HG03342 (cell line): ENCODE measurements at regions not wholly inside any gene's neighbourhood (a gene's known extent, or its start where the extent isn't known, plus 50 kb on each side); places are given as distances from the start of the nearest gene placed in this dataset.
"Not testable (repeated sequence)": the region's sequence is repeated elsewhere in the genome, so short reads cannot be mapped to it uniquely, and the experiment has no call there.

ENCODE experiments used
- ATAC-seq: cut with Tn5 transposase; IDR thresholded peaks from one replicate; pipeline ENCODE4 v1.9.1; 2021; ENCODE audit warnings: mild to moderate bottlenecking, moderate library complexity; ENCODE audit not compliant: unreplicated experiment

DNA sequence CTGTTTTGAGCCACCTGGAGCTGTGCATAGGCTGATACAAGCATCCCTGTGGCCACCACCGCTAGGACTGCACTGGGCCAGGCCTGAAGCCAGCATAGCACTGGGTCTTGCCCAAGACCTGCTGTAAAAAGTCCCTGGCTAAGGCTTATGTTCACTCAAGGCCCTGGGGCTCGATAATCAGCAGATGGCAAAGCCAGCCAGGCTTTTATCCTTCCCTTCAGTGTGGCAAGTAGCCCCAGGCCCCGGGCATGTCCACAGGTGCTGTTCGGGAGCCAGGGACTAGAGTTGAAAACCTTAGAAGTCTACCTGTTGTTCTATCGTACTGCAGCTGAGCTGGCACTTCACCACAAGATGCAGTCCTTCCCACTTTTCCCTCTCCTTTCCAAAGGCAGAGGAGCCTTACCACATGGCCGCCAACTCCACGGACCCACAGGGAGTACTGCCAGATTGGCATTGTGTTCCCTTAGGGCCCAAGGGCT is 226.4 kb upstream of the ZNF217 start:
- ATAC-seq, result no peak

DNA sequence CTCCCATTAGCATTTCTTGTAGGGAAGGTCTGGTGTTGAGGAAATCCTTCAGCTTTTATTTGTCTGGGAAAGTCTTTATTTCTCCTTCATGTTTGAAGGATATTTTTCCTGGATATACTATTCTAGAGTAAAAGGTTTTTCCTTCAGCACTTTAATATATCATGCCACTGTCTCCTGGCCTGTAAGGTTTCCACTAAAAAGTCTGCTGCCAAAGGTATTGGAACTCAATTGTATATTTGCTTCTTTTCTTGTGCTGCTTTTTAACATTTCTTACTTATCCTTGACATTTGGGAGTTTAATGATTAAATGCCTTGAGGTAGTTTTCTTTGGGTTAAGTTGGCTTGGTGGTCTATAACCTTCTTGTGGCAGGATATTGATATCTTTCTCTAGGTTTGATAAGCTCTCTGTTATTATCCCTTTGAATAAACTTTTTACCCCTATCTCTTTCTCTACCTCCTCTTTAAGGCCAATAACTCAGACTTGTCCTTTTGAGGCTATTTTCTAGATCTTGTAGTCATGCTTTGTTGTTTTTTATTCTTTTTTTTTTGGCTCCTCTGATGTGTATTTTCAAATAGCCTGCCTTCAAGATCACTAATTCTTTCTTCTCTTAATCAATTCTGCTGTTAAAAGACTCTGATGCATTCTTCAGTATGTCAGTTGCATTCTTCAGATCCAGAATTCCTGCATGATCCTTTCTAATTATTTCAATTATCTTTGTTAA is 225.0 kb upstream of the ZNF217 start:
- no peak for ATAC-seq

DNA sequence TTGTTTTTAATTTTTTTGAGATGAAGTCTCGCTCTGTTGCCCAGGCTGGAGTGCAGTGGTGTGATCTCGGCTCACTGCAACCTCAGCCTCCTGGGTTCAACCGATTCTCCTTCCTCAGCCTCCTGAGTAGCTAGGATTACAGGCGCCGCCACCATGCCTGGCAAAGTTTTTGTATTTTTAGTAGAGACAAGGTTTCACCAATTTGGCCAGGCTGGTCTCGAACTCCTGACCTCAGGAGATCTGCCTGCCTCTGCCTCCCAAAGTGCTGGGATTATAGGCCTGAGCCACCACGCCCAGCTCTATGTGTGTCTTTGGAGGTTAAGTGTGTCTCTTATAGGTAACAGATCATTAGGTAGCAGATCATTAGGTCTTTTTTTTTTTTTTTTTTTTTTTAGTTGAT is 223.9 kb upstream of the ZNF217 start:
- ATAC-seq, result not testable (repeated sequence)

DNA sequence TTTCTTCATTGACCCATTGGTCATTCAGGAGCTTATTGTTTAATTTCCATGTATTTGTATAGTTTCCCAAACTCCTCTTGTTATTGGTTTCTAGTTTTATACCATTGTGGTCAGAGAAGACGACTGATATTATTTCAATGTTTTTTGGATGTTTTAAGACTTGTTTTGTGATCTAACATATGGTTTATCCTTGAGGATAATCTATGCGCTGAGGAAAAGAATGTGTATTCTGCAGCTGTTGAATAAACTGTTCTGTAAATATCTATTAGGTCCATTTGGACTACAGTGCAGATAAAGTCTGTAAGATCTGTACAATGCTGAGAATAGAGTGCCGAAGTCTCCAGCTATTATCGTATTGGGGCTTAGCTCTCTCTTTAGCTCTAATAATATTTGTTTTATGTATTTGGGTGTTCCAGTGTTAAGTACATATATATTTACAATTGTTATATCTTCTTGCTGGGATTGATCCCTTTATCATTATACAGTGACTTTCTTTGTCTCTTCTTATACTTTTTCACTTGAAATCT is 223.3 kb upstream of the ZNF217 start:
- no peak for ATAC-seq

DNA sequence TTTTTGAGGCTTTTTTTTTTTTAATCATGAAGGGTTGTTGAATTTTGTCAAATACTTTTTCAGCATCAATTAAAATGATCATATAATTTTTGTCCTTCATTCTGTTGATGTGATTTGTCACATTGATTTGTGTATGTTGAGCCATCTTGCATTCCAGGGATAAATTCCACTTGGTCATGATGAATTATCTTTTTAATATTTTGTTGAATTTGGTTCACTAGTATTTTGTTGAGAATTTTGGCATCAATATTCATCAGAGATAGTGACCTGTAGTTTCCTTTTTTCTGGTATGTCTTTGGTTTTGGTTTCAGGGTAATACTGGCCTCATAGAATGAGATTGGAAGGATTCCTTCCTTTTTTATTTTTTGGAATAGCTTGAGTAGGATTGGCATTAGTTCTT is 221.9 kb upstream of the ZNF217 start:
- no peak for ATAC-seq

DNA sequence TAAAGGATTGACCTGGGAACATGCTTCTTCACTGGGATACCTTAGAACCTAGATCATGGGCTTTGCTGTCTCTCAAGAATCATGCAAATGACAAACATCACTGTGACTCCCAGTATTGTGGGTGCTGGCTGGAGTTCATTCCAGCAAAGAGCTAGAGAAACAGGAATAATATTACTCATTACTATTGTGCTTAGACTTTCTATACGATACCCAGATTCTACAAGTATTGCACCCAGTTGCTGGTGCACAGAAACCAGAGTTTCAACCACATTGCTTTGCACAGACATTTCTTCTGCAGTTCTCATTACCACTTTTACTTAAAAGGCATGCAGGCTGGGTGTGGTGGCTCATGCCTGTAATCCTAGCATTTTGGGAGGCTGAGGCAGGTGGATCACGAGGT is 220.4 kb upstream of the ZNF217 start:
- no peak for ATAC-seq

DNA sequence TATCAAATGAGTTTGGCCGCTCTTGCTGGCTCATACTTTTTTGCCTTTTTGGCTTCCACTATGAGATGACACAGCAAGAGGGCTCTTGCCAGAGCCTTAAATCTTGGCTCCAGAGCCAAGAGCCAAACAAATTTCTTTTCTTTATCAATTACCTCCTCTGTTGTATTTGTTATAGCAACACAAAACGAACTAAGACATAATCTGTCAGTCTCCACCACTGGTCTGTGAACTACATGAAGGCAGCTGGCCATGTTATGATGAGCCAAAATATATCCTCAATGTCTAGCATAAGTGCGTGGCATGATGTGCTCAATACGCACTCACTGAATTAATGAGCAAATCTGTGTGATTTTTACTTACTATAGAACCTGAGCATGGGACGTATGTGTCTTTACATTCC is 220.0 kb upstream of the ZNF217 start:
- no peak for ATAC-seq

DNA sequence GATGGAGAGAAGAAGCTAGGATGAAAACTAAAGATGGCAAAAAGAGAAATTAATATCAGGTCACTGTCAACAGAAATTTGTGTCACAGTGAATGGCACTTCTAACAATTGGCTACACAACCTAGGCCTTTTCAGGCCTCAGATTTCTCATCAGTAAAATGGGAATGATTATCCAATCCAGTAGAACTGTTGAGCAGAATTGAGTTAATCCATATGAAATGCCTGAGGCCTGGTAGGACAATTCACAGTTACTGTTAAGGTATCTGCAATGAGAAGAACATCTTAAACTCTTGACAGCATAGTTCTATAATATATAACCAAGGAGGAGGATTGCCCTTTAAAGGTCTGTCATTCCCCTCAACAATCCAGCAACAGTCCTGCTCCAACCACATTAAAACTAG is 217.9 kb upstream of the ZNF217 start:
- no peak for ATAC-seq

DNA sequence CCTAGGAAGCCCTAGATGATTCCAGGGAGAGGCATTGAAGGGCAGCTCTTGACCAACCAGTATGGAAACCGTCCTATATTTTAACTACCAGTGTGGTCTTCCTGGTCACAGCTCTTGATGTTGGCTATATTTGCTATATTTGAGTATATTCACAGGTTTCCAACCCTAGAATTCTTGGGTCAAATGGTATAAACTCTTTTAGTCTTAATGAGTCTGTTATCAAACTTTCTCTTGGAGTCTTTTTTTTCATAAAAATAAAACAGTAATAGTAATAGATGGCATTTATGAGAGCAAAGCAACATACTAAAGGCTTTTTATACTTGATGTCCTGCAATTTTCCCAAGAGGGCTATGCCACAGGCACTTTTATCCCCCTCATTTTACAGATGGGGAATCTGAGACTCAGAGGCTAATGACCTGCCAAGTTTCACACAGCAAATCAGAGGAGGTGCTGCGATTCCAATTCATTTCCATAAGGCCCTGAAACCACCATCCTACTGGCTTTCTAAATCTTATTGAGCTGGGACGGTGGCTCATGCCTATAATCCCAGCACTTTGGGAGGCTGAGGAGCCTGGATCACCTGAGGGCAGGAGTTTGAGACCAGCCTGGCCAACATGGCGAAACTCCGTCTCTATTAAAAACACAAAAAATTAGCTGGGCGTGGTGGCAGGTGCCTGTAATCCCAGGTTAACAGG is 217.2 kb upstream of the ZNF217 start:
- no peak for ATAC-seq

DNA sequence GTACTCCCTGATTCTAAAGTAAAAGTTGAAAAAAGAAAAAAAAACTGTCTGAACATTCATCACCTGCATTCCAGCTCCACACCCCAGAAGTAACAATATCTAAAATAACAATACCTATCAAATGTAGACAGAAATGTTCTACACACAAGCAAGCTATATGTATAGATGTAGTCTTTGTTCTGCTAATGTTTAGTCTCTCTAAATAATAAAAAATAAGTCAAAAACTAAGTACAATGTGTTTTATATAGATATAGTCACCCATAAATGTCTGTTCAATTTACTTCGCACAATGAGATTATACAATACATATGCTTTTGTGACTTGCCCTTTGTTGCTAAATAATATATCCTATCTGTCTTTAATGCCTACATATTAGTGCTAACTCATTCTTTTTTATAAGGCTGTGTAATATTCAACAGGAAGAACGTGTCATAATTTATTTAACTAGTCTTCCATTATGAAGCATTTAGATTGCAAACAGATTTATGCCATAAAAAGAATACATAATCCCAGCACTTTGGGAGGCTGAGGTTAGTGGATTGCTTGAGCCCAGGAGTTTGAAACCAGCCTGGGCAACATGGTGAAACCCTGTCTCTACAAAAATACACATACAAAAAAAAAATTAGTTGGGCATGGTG is 216.2 kb upstream of the ZNF217 start:
- ATAC-seq, result no peak

DNA sequence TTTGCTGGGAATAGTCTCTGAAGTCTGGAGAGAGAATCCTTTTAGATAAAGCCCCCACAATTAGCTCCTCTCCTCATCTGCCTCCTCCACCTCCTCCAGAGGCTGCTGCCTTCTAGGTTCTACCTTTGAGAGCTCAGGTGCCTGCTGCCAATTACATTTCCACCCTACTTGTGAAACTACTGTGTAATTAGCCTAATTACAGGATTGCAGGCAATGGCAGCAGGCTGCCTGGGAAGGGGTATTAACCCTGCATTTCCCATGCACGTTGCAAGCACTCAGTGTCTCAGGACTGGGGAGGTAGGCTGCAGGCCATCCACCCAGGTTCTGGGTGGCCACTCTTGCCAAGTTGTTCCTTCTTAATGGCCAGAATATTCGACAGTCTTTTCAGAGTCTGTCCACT is 215.6 kb upstream of the ZNF217 start:
- no peak for ATAC-seq

DNA sequence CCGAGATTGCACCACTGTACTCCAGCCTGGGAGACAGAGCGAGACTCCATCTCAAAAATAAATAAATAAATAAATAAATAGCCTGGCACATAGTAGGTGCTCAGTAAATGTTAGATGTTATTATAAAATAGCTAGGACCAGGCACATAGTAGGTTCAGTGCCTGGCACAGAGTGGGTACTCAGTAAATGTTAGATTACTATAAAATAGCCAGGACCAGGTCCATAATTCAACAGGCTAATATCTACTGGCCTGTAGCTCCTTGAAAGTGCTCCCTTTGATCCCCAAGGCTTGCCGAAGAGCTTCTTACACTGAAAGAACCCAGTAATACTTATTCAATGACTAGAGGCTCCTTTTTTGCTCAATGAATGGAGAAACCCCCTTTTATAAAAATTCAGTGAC is 215.1 kb upstream of the ZNF217 start:
- ATAC-seq, result no peak

DNA sequence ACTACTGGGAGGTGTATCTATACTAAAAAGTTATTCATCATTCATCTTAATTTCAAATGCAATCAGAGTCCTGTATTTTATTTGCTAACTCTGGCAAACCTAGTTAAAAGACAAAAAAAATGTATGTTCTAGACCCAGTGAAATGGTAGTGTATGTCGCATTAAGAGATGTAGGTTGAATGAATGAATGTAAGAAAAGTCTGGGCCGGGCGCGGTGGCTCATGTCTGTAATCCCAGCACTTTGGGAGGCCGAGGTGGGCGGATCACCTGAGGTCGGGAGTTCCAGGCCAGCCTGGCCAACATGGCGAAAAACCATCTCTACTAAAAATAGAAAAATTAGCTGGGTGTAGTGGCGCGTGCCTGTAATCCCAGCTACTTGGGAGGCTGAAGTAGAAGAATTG is 214.7 kb upstream of the ZNF217 start:
- not testable (repeated sequence) for ATAC-seq

DNA sequence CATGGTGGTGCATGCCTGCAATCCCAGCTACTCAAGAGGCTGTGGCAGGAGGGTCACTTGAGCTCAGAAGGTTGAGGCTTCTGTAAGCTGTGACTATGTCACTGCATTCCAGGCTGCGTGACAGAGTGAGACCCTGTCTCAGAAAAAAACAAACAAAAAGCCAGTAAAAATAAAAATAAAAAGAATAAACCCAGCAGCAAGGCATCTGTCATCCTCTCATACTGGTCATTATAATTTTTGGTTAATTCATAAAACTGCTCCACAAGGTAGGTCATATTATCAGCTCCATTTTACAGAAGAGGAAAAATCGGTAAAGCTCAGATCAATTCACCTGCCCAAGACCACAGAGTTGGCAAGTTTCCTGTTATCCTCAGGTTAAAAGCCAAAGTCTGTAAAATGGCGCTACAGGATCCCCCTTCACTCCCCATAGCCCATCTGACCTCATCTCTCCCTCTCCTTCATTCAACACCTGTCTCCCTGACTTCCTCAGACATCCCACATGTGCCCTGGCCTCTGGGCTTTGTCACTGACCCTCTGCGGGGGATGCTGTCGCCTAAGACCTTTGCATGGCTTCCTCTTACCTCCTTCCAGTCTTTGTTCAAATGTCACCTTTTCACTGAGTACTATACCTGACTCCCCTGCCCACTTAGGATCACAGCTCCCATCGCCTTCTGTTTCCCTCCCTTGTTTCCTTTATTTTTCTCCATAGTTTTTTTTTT is 213.2 kb upstream of the ZNF217 start:
- ATAC-seq, result no peak

DNA sequence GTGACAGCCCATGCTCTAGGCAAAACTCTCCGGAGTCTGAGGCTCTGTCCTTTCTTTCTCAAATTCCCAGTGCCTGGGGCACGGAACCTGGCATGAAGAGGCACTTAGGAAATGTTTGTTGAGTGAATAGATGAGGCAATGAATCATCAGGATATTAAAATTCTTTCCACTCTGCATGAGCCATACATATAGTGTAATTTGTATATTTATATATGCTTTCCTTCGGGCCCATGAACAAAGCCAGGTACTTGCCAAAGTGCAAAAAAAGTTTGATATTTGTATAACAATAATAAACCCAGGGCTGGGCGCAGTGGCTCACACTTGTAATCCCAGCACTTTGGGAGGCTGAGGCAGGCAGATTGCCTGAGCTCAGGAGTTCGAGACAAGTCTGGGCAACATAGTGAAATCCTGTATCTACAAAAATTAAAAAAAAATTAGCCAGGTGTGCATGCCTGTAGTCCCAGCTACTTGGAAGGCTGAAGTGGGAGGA is 212.3 kb upstream of the ZNF217 start:
- ATAC-seq, result no peak

DNA sequence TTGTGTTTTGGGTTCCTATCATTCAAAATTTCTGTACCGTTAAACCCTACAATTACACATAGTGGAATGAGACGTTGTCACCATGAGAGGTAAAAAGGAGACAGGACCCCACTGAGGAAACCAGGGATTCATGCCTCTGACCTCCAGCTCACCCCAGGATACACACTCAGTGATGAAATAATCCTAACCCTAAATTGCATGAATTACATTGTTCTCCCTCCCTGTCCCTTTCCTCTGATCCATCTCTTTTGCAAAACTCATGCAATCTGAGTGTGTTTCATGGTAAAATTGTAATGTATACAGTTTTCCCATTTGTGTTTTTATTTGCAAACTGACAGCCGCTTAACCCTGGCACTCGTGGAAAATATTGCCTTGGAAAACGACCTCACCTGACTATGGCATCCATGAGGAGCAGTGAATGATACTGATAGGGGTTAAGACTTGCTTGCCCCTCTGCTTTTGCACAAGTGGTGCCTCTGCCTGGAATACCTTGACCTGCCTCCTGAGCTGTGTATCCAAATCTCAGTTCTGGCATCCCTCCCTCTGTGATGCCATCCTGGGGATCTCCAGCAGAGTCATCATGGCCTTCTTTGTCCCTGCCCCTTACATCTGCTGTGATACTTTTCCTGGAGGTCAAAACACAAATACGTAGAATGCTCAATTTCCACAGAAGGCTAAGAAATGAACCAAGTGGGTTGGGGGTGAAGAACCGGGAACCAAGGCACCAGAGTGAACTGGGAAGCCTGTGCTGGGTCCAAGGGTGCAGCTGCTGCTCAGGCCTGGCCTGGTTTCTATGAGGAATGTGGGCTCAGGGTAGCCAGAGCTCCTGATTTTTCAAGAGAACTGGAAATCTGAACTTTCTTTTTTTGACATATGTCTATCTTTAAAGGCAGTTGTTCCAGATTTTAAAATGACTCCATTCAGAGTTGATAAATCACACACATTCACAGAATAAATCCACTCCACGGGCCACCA is 211.6 kb upstream of the ZNF217 start:
- ATAC-seq, result no peak

DNA sequence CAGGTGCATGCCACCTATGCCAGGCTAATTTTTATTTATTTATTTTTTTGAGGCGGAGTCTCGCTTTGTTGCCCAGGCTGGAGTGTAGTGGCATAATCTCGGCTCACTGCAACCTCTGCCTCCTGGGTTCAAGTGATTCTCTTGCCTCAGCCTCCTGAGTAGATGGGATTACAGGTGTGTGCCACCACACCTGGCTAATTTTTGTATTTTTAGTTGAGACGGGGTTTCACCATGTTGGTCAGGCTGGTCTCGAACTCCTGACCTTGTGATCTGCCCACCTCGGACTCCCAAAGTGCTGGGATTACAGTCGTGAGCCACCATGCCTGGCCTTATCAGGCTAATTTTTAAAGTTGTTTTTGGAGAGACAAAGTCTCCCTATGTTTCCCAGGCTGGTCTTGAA is 210.7 kb upstream of the ZNF217 start:
- not testable (repeated sequence) for ATAC-seq

DNA sequence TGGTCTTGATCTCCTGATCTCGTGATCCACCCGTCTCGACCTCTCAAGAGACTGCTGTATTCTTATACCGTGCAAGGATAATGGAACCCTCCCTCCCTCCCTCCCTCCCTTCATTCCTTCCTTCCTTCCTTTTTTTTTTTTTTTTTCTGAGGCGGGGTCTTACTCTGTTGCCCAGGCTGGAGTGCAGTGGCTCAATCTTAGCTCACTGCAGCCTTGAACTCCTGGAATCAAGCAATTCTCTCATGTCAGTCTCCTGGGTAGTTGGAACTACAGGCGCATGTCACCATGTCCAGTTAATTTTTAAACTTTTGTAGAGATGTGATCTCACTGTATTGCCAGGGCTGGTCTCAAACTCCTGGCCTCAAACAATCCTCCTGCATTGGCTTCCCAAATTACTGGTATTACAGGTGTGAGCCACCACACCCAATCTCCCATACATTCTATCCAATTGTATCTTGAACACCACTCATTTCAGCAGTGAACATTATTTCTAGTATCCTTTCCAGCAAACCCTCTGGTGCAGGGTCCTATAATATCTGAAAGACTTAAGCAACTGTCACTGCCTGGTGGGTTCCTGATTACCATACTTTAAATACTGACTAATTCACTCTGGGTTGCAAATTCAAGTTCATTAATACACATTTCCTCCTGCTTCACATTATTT is 210.0 kb upstream of the ZNF217 start:
- ATAC-seq, result no peak

DNA sequence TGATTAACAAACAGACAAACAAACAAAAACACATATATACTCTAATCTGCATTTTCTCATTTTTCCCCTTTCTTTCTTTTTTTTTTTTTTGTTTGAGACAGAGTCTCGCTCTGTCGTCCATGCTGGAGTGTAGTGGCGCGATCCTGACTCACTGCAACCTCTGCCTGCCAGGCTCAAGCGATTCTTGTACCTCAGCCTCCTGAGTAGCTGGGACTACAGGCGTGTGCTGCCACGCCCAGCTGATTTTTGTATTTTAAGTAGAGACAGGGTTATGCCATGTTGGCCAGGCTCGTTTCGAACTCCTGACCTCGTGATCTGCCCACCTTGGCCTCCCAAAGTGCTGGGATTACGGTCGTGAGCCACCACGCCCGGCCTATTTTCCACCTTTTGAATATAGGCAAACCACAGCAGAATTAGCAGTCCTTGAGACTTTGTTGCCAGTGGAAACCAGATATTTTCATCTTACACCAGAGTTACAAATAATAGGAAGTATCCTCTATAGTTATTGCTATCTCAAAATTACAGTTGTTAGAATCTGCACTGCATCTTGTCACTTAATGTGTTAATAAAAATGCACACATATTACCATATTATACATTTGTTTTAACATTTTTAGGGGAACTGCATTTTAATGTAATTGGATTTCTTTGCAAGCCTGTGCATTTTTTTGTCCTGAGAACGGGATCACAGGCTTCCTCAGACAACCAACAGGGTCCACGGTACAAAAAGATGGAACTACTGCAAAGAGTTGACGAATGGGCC is 208.2 kb upstream of the ZNF217 start:
- ATAC-seq, result no peak
